Transverse colon (tissue), 4 donors: ENCODE measurements at regions not wholly inside any gene's neighbourhood (a gene's known extent, or its start where the extent isn't known, plus 50 kb on each side); places are given as distances from the start of the nearest gene placed in this dataset.

ENCODE experiments used
- DNase-seq: peaks from one replicate; pipeline ENCODE4 v3.0.0-alpha.2; 2019
- H3K27ac ChIP-seq, 4 donors: fragments of 200-600 bp; sonication (generic); 2 replicates each; pipeline ENCODE4 v1.5.1; 2016 to 2018; ENCODE audit warnings: inconsistent platforms in 4 of 4
- H3K27me3 ChIP-seq: fragments of 200-600 bp; sonication (generic); 2 replicates; pipeline ENCODE4 v1.5.1; 2017; ENCODE audit warnings: inconsistent platforms
- H3K36me3 ChIP-seq, 4 donors: fragments of 200-600 bp; sonication (generic); 2 replicates each; pipeline ENCODE4 v1.5.1; 2017 to 2019; ENCODE audit warnings: inconsistent platforms in 4 of 4
- H3K4me1 ChIP-seq, 4 donors: fragments of 200-600 bp; sonication (generic); 2 replicates each; pipeline ENCODE4 v1.5.1; 2017 to 2020; ENCODE audit warnings: inconsistent platforms in 4 of 4
- H3K4me3 ChIP-seq, 4 donors: fragments of 200-600 bp; sonication (generic); 1 replicate in 1 of 4; 2 replicates in 3 of 4; pipeline versions ENCODE4 v1.5.1 to v1.6.1; 2017 to 2019; ENCODE audit warnings: inconsistent platforms in 4 of 4
- H3K9me3 ChIP-seq, 2 donors: fragments of 200-600 bp; sonication (generic); 2 replicates each; pipeline ENCODE4 v1.5.1; 2017 to 2019; ENCODE audit warnings: inconsistent platforms in 2 of 2
- CTCF ChIP-seq, 5 experiments: fragments of 200-600 bp in 3 of 5; fragments of 450-650 bp in 2 of 5; sonication (generic) in 3 of 5; IDR thresholded peaks; 1 replicate in 2 of 5; 2 replicates in 3 of 5; pipeline ENCODE4 v1.5.1; 2016 to 2017; ENCODE audit warnings: antibody characterized with exemption in 5 of 5, inconsistent platforms in 3 of 5, mild to moderate bottlenecking in 2 of 5, moderate library complexity in 1 of 5
- EP300 ChIP-seq: sonication (generic); formaldehyde crosslinking; IDR thresholded peaks from one replicate; pipeline ENCODE4 v1.6.1; 2017; ENCODE audit warnings: antibody characterized with exemption, low read depth
- POLR2A ChIP-seq: fragments of 450-650 bp; IDR thresholded peaks from one replicate; pipeline ENCODE4 v1.6.1; 2016; ENCODE audit warnings: antibody characterized with exemption, mild to moderate bottlenecking, moderate library complexity
- POLR2AphosphoS5 ChIP-seq, 3 donors: sonication (generic); formaldehyde crosslinking; IDR thresholded peaks; one replicate each; pipeline ENCODE4 v1.6.1; 2016; ENCODE audit warnings: antibody characterized with exemption in 3 of 3
- WGBS, 2 donors: methylation state at CpG; one replicate each; pipeline ENCODE4 v1.1.5; 2018; ENCODE audit warnings: low coverage in 1 of 2; 5-methylcytosine and 5-hydroxymethylcytosine counted together
- in situ Hi-C, 4 donors: fragments of 200-750 bp; cut with MboI; loops; one replicate each; pipeline versions ENCODE4 v1.15.0 to v1.15.1; 2017; ENCODE audit warnings: low sequenced_read_pairs in 3 of 4, low pct_ligation_motif_present in 1 of 4, low pct_unique_long_range_greater_than_20kb in 1 of 4
- intact Hi-C: fragments of 100-400 bp; cut with DNase I; formaldehyde crosslinking; loops from one replicate; pipeline ENCODE4 v1.15.1; 2023; ENCODE audit warnings: low total_unique reads

- no peak for TF ChIP-seq POLR2A
- TF ChIP-seq EP300 = no peak
- TF ChIP-seq POLR2AphosphoS5 (IDR thresholded peaks at IDR 0.05) = no peak
- no peak for TF ChIP-seq CTCF (IDR thresholded peaks at IDR 0.05)
- Histone ChIP-seq H3K9me3 (no peaks in the 10 kb centered on the region), H3K4me3 (no peak overlapping the region), H3K27me3 (no peaks in the 10 kb centered on the region), H3K36me3 (no peaks in the 10 kb centered on the region), H3K27ac (no peak overlapping the region), H3K4me1 (no peaks in the 10 kb centered on the region)
- intact Hi-C loops = no loop called here
- no peak for DNase-seq
- in situ Hi-C loops = no loop called here
- WGBS, 2 donors = 49 to 56% methylated on average over 3 of the region's 3 CpGs
Observed at GRCh38 chr4:135824759-135825296, 1623.2 kb upstream of the PABPC4L start.

GRCh38 chr4:135804785-135805184 is 1603.2 kb upstream of the PABPC4L start:
- H3K36me3 ChIP-seq = no peaks in the 10 kb centered on the region
- TF ChIP-seq EP300 (no peak), CTCF (IDR thresholded peaks at IDR 0.05) (no peak), POLR2A (no peak), POLR2AphosphoS5 (IDR thresholded peaks at IDR 0.05) (no peak)
- H3K4me3 ChIP-seq = no peak overlapping the region
- in situ Hi-C loops (no loop called here), intact Hi-C loops (no loop called here)
- no peak for DNase-seq
- no peak overlapping the region for H3K27ac ChIP-seq
- H3K4me1 ChIP-seq = no peaks in the 10 kb centered on the region
- H3K27me3 ChIP-seq = no peaks in the 10 kb centered on the region
- 74 to 94% methylated on average over 2 to 3 of the region's 3 CpGs for WGBS, 2 donors
- H3K9me3 ChIP-seq = peaks cover 0 to 3% of the 10 kb centered on the region in 2 donors

- Histone ChIP-seq H3K4me1 (no peaks in the 10 kb centered on the region), H3K9me3 (peaks cover 0 to 2% of the 10 kb centered on the region in 2 donors), H3K36me3 (no peaks in the 10 kb centered on the region), H3K27ac (no peak overlapping the region), H3K27me3 (no peaks in the 10 kb centered on the region), H3K4me3 (no peak overlapping the region)
- DNase-seq = no peak
- WGBS, 2 donors = 44 to 81% methylated on average over 1 of the region's 1 CpG
- in situ Hi-C loops = no loop called here
- intact Hi-C loops = no loop called here
- no peak for TF ChIP-seq EP300
Observed at GRCh38 chr4:135777361-135777760, 1575.8 kb upstream of the PABPC4L start.

GRCh38 chr4:135775909-135776308 is 1574.3 kb upstream of the PABPC4L start:
- Histone ChIP-seq H3K36me3 (no peaks in the 10 kb centered on the region), H3K27ac (no peak overlapping the region), H3K9me3 (peaks cover 0 to 2% of the 10 kb centered on the region in 2 donors), H3K27me3 (no peaks in the 10 kb centered on the region), H3K4me1 (no peaks in the 10 kb centered on the region), H3K4me3 (no peak overlapping the region)
- DNase-seq = no peak
- in situ Hi-C loops (no loop called here), intact Hi-C loops (no loop called here)
- TF ChIP-seq CTCF (IDR thresholded peaks at IDR 0.05) (no peak), EP300 (no peak), POLR2AphosphoS5 (IDR thresholded peaks at IDR 0.05) (no peak), POLR2A (no peak)
- WGBS, 2 donors = 83 to 97% methylated on average over 1 of the region's 1 CpG

GRCh38 chr4:135770505-135770904 is 1568.9 kb upstream of the PABPC4L start:
- Histone ChIP-seq H3K36me3 (no peaks in the 10 kb centered on the region), H3K4me3 (no peak overlapping the region), H3K4me1 (no peaks in the 10 kb centered on the region), H3K9me3 (peaks cover 0 to 4% of the 10 kb centered on the region in 2 donors), H3K27ac (no peak overlapping the region), H3K27me3 (no peaks in the 10 kb centered on the region)
- intact Hi-C loops (no loop called here), in situ Hi-C loops (no loop called here)
- no peak for TF ChIP-seq POLR2A
- TF ChIP-seq POLR2AphosphoS5 (IDR thresholded peaks at IDR 0.05) = no peak
- no peak for TF ChIP-seq EP300
- TF ChIP-seq CTCF (IDR thresholded peaks at IDR 0.05) = no peak
- no peak for DNase-seq
